H9 (cell line): ENCODE measurements at regions not wholly inside any gene's neighbourhood (a gene's known extent, or its start where the extent isn't known, plus 50 kb on each side); places are given as distances from the start of the nearest gene placed in this dataset.

Experiments
- DNase-seq: peaks from one replicate; pipeline ENCODE4 v3.0.0-alpha.2; 2017
- H2AFZ ChIP-seq: one replicate; pipeline ENCODE4 v1.6.1; 2013; ENCODE audit warnings: mild to moderate bottlenecking, low read length, control low read depth, moderate library complexity
- H2AK5ac ChIP-seq: 2 replicates; pipeline ENCODE4 v1.6.1; 2013; ENCODE audit warnings: low read length, control low read depth, mixed read lengths; ENCODE audit not compliant: insufficient read length
- H2BK120ac ChIP-seq: one replicate; pipeline ENCODE4 v1.6.1; 2013; ENCODE audit warnings: low read depth, mild to moderate bottlenecking, low read length, control low read depth, inconsistent platforms; ENCODE audit not compliant: poor library complexity, severe bottlenecking
- H2BK12ac ChIP-seq: 2 replicates; pipeline ENCODE4 v1.6.1; 2013; ENCODE audit warnings: low read length, control low read depth, mixed read lengths, low read depth; ENCODE audit not compliant: insufficient read length
- H2BK15ac ChIP-seq: 2 replicates; pipeline ENCODE4 v1.6.1; 2013; ENCODE audit warnings: low read depth, low read length, control low read depth
- H2BK20ac ChIP-seq: one replicate; pipeline ENCODE4 v1.6.1; 2013; ENCODE audit warnings: low read depth, mild to moderate bottlenecking, low read length, control low read depth, inconsistent platforms; ENCODE audit not compliant: poor library complexity, severe bottlenecking
- H2BK5ac ChIP-seq: 2 replicates; pipeline ENCODE4 v1.6.1; 2013; ENCODE audit warnings: low read length, control low read depth, mixed read lengths; ENCODE audit not compliant: insufficient read length
- H3K14ac ChIP-seq: 2 replicates; pipeline ENCODE4 v1.6.1; 2013; ENCODE audit warnings: low read length, control low read depth; ENCODE audit not compliant: insufficient read depth
- H3K18ac ChIP-seq: 2 replicates; pipeline ENCODE4 v1.6.1; 2013; ENCODE audit warnings: low read depth, mild to moderate bottlenecking, mixed read lengths, low read length, control low read depth; ENCODE audit not compliant: insufficient read length
- H3K23ac ChIP-seq: 2 replicates; pipeline ENCODE4 v1.6.1; 2013; ENCODE audit warnings: low read length, control low read depth, mixed read lengths, low read depth; ENCODE audit not compliant: insufficient read length
- H3K23me2 ChIP-seq: 2 replicates; pipeline ENCODE4 v1.6.1; 2013; ENCODE audit warnings: low read depth, mild to moderate bottlenecking, mixed read lengths, low read length, control low read depth; ENCODE audit not compliant: insufficient read length, poor library complexity, severe bottlenecking
- H3K27ac ChIP-seq: 2 replicates; pipeline ENCODE4 v1.5.1; 2013; ENCODE audit warnings: low read length, control low read depth, mixed read lengths, low read depth; ENCODE audit not compliant: insufficient read length
- H3K27me3 ChIP-seq: 2 replicates; pipeline ENCODE4 v1.6.1; 2013; ENCODE audit warnings: low read length, control low read depth, inconsistent platforms; ENCODE audit not compliant: insufficient read depth
- H3K4ac ChIP-seq: 2 replicates; pipeline ENCODE4 v1.6.1; 2013; ENCODE audit warnings: low read depth, mild to moderate bottlenecking, control low read depth, inconsistent platforms, low read length, moderate library complexity
- H3K4me1 ChIP-seq: 2 replicates; pipeline ENCODE4 v1.6.1; 2013; ENCODE audit warnings: low read length, control low read depth, inconsistent platforms; ENCODE audit not compliant: insufficient read depth
- H3K4me2 ChIP-seq: 2 replicates; pipeline ENCODE4 v1.6.1; 2013; ENCODE audit warnings: low read length, control low read depth, mixed read lengths; ENCODE audit not compliant: insufficient read length, insufficient read depth
- H3K56ac ChIP-seq: 2 replicates; pipeline ENCODE4 v1.6.1; 2013; ENCODE audit warnings: low read depth, mild to moderate bottlenecking, mixed read lengths, low read length, control low read depth; ENCODE audit not compliant: insufficient read length
- H3K79me1 ChIP-seq: 2 replicates; pipeline ENCODE4 v1.6.1; 2013; ENCODE audit warnings: low read depth, mild to moderate bottlenecking, moderate library complexity, low read length, control low read depth, inconsistent platforms; ENCODE audit not compliant: insufficient read depth, poor library complexity, severe bottlenecking
- H3K79me2 ChIP-seq: 2 replicates; pipeline ENCODE4 v1.6.1; 2013; ENCODE audit warnings: low read length, control low read depth, inconsistent platforms; ENCODE audit not compliant: insufficient read depth
- H3K9ac ChIP-seq: 2 replicates; pipeline ENCODE4 v1.6.1; 2013; ENCODE audit warnings: low read length, control low read depth, mixed read lengths; ENCODE audit not compliant: insufficient read length; ENCODE audit errors: extremely low read depth
- H3K9me3 ChIP-seq: one replicate; pipeline ENCODE4 v1.6.1; 2013; ENCODE audit warnings: low read depth, low read length, inconsistent platforms; ENCODE audit not compliant: control insufficient read depth
- H3T11ph ChIP-seq: one replicate; pipeline ENCODE4 v1.6.1; 2013; ENCODE audit warnings: mild to moderate bottlenecking, low read length, control low read depth, inconsistent platforms
- H4K20me1 ChIP-seq: one replicate; pipeline ENCODE4 v1.6.1; 2013; ENCODE audit not compliant: control insufficient read depth, insufficient read length, insufficient read depth
- H4K5ac ChIP-seq: 2 replicates; pipeline ENCODE4 v1.6.1; 2013; ENCODE audit warnings: low read depth, mild to moderate bottlenecking, mixed read lengths, low read length, control low read depth; ENCODE audit not compliant: insufficient read length
- H4K8ac ChIP-seq: replicated peaks from 2 replicates; pipeline ENCODE4 v1.6.1; 2013; ENCODE audit warnings: low read length, control low read depth, mixed read lengths, low read depth; ENCODE audit not compliant: insufficient read length
- H4K91ac ChIP-seq: 2 replicates; pipeline ENCODE4 v1.6.1; 2013; ENCODE audit warnings: low read depth, mild to moderate bottlenecking, moderate library complexity, mixed read lengths, low read length, control low read depth; ENCODE audit not compliant: insufficient read length
- H3K27ac Mint-ChIP-seq, 3 experiments: 2 replicates in 2 of 3; 3 replicates in 1 of 3; pipeline ENCODE4 v1.8.0; 2020 to 2021; ENCODE audit warnings: mixed read lengths in 3 of 3, mild to moderate bottlenecking in 1 of 3, moderate library complexity in 1 of 3
- H3K27me3 Mint-ChIP-seq: 2 replicates; pipeline ENCODE4 v1.8.0; 2021; ENCODE audit warnings: low read depth, mild to moderate bottlenecking, moderate library complexity, mixed read lengths
- H3K36me3 Mint-ChIP-seq, 3 experiments: 2 replicates in 2 of 3; 3 replicates in 1 of 3; pipeline ENCODE4 v1.8.0; 2020 to 2021; ENCODE audit warnings: low read depth in 3 of 3, mixed read lengths in 3 of 3; ENCODE audit not compliant: insufficient read depth in 1 of 3
- H3K4me1 Mint-ChIP-seq, 2 experiments: 2 replicates each; pipeline ENCODE4 v1.8.0; 2020; ENCODE audit warnings: mixed read lengths in 2 of 2
- H3K4me3 Mint-ChIP-seq, 2 experiments: 2 replicates in 1 of 2; 3 replicates in 1 of 2; pipeline ENCODE4 v1.8.0; 2020 to 2021; ENCODE audit warnings: mild to moderate bottlenecking in 2 of 2, mixed read lengths in 2 of 2, moderate library complexity in 1 of 2
- H3K9me3 Mint-ChIP-seq, 2 experiments: 2 replicates in 1 of 2; 3 replicates in 1 of 2; pipeline ENCODE4 v1.8.0; 2020; ENCODE audit warnings: mild to moderate bottlenecking in 2 of 2, mixed read lengths in 2 of 2, moderate library complexity in 1 of 2
- WGBS: extraction: QIAGEN DNeasy Blood & Tissue Kit; methylation state at CpG from one replicate; pipeline ENCODE4 v1.1.7; 2013; ENCODE audit warnings: missing lambda C conversion rate, low lambda C conversion rate, mixed read lengths; ENCODE audit not compliant: insufficient read length; ENCODE audit errors: extremely low coverage; 5-methylcytosine and 5-hydroxymethylcytosine counted together
- TF ChIP-seq, protein P1 (sequence below): fragments of 200-600 bp; sonication (generic); conservative IDR thresholded peaks from 3 replicates; pipeline ENCODE4 v1.8.0; 2021; ENCODE audit warnings: antibody characterized with exemption, mild to moderate bottlenecking

DNA sequence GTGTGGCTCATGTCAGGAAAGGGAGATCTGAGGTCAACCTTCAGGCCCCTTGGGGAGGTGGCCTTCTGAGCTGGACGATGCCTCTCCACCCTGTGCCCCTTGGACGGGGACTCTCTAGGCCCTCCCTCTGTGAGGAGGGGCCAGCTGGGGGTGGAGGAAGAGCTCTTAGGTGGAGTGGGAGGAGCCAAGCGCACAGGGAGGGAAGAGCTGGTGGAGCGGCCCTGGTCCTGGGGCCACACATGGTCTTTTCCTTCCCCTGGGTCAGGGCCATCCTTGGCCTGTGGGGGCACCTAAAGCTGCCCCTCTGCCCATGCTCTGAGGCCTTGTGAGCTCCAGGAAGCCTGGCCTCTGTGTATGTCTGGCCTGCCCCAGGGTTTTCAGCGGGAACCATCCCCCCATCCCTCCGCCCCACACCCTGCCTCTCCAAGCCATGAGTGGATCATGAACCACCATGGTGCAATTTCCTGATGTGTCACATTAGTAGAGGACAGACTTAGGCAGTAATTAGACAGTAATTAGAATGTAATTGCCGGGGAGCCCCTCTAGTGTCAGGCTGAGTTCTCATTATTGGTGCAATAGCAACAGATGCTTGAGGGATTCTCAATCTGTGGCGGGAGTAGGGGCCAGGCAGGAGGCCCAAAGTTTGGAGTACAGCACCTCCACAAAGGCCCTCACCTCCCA is 63.0 kb downstream of the GLI2 start:
- H3K27ac Mint-ChIP-seq = peak overlapping the region; percentile 66 to 84 (median 81); a peak in 4 of 7 replicates
- peaks cover 4% of the 10 kb centered on the region for H4K20me1 ChIP-seq
- H3K23ac ChIP-seq = no peak overlapping the region
- H3K4ac ChIP-seq = no peak overlapping the region
- H3K56ac ChIP-seq = no peak overlapping the region
- no peak overlapping the region for H4K8ac ChIP-seq
- H2BK15ac ChIP-seq = no peak overlapping the region
- no peaks in the 10 kb centered on the region for H3K9me3 Mint-ChIP-seq
- no peak overlapping the region for H3K9ac ChIP-seq
- H2BK120ac ChIP-seq = no peak overlapping the region
- no peaks in the 10 kb centered on the region for H3K79me1 ChIP-seq
- H3K9me3 ChIP-seq = no peaks in the 10 kb centered on the region
- no peak overlapping the region for H2AFZ ChIP-seq
- H2BK12ac ChIP-seq = no peak overlapping the region
- no peak overlapping the region for H4K91ac ChIP-seq
- peak; percentile 66 for DNase-seq
- no peaks in the 10 kb centered on the region for H3K27me3 ChIP-seq
- peaks cover 11 to 30% (median 28%) of the 10 kb centered on the region in 3 experiments; a peak in 6 of 7 replicates for H3K36me3 Mint-ChIP-seq
- H2AK5ac ChIP-seq = no peak overlapping the region
- no peak overlapping the region for H4K5ac ChIP-seq
- TF ChIP-seq, protein P1, sequence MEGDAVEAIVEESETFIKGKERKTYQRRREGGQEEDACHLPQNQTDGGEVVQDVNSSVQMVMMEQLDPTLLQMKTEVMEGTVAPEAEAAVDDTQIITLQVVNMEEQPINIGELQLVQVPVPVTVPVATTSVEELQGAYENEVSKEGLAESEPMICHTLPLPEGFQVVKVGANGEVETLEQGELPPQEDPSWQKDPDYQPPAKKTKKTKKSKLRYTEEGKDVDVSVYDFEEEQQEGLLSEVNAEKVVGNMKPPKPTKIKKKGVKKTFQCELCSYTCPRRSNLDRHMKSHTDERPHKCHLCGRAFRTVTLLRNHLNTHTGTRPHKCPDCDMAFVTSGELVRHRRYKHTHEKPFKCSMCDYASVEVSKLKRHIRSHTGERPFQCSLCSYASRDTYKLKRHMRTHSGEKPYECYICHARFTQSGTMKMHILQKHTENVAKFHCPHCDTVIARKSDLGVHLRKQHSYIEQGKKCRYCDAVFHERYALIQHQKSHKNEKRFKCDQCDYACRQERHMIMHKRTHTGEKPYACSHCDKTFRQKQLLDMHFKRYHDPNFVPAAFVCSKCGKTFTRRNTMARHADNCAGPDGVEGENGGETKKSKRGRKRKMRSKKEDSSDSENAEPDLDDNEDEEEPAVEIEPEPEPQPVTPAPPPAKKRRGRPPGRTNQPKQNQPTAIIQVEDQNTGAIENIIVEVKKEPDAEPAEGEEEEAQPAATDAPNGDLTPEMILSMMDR = no peak
- H3K79me2 ChIP-seq = peaks cover 3% of the 10 kb centered on the region; the same call in 1 of the 2 replicates
- H3K27me3 Mint-ChIP-seq = no peaks in the 10 kb centered on the region
- H3K4me1 ChIP-seq = peaks cover 10% of the 10 kb centered on the region; the same call in 1 of the 2 replicates
- H3K23me2 ChIP-seq = no peaks in the 10 kb centered on the region
- peaks cover 71 to 83% of the 10 kb centered on the region in 2 experiments for H3K4me1 Mint-ChIP-seq
- no peak overlapping the region for H3T11ph ChIP-seq
- H3K18ac ChIP-seq = no peak overlapping the region
- no peak overlapping the region for H3K27ac ChIP-seq
- peak overlapping the region in 1 of 2 experiments; percentile 37; a peak in 1 of 5 replicates for H3K4me3 Mint-ChIP-seq
- no peak overlapping the region for H3K4me2 ChIP-seq
- H2BK5ac ChIP-seq = no peak overlapping the region
- no peak overlapping the region for H2BK20ac ChIP-seq
- H3K14ac ChIP-seq = no peak overlapping the region
- WGBS = no CpG with 5 or more reads among the region's 8 CpGs
